Psoas muscle (tissue), 7 donors: ENCODE measurements at regions not wholly inside any gene's neighbourhood (a gene's known extent, or its start where the extent isn't known, plus 50 kb on each side); places are given as distances from the start of the nearest gene placed in this dataset.

Experiments used
- ATAC-seq, 4 donors: fragments of 200-7000 bp; cut with Tn5 transposase; one replicate each; pipeline ENCODE4 v1.9.1; 2020; ENCODE audit warnings: moderate library complexity in 3 of 4, mild to moderate bottlenecking in 2 of 4
- DNase-seq, 2 donors: peaks; one replicate each; pipeline ENCODE4 v3.0.0-alpha.2; 2020
- H3K27ac ChIP-seq: fragments of 200-600 bp; one replicate; pipeline ENCODE4 v1.8.0; 2022
- H3K27me3 ChIP-seq, 3 donors: fragments of 200-600 bp in 1 of 3; one replicate each; pipeline versions ENCODE4 v1.6.1 to v1.8.0; 2013 to 2022; ENCODE audit warnings: low read length in 2 of 3, mild to moderate bottlenecking in 2 of 3, moderate library complexity in 1 of 3; ENCODE audit not compliant: insufficient read depth in 3 of 3
- H3K36me3 ChIP-seq, 2 donors: fragments of 200-600 bp in 1 of 2; one replicate each; pipeline versions ENCODE4 v1.6.1 to v1.8.0; 2013 to 2022; ENCODE audit warnings: low read depth in 1 of 2, mild to moderate bottlenecking in 1 of 2, moderate library complexity in 1 of 2; ENCODE audit not compliant: insufficient read depth in 1 of 2
- H3K4me1 ChIP-seq: fragments of 200-600 bp; one replicate; pipeline ENCODE4 v1.8.0; 2022
- H3K4me3 ChIP-seq: fragments of 200-600 bp; one replicate; pipeline ENCODE4 v1.8.0; 2022; ENCODE audit warnings: mild to moderate bottlenecking
- H3K9me3 ChIP-seq: fragments of 200-600 bp; one replicate; pipeline ENCODE4 v1.8.0; 2022
- CTCF ChIP-seq: fragments of 200-600 bp; IDR thresholded peaks from one replicate; pipeline ENCODE4 v1.8.0; 2022; ENCODE audit warnings: antibody characterized with exemption
- WGBS, 3 donors: extraction: QIAGEN DNeasy Blood & Tissue Kit; methylation state at CpG; one replicate each; pipeline versions ENCODE4 v1.1.6 to v1.1.7; 2013; 5-methylcytosine and 5-hydroxymethylcytosine counted together
- intact Hi-C, 2 donors: fragments of 100-400 bp; cut with DNase I; formaldehyde crosslinking; loops; one replicate each; pipeline versions ENCODE4 v1.11.0 to v1.14.2; 2022
- donor health status: healthy with polysubstance abuse.
- donor health status: DM: no; HTN: no; CAD: no; lungs with moderate emphysema.
- donor health status: Bipolar disorder and iron deficiency.
- donor health status: healthy.
- donor health status: DM: yes; HTN: yes; CAD: no.
- donor health status: DM: no; HTN: no; CAD: no.
- donor health status: DM: yes; HTN: yes; CAD: no.

GRCh38 chr11:31926816-31927528 is 115.8 kb upstream of the PAX6 start:
- Histone ChIP-seq H3K27ac (no peak overlapping the region), H3K36me3 (no peaks in the 10 kb centered on the region), H3K4me1 (no peaks in the 10 kb centered on the region), H3K4me3 (no peak overlapping the region), H3K27me3 (no peaks in the 10 kb centered on the region), H3K9me3 (no peaks in the 10 kb centered on the region)
- 43 to 64% (median 61%) methylated on average over 3 of the region's 3 CpGs for WGBS, 3 donors
- DNase-seq: no peak
- intact Hi-C loops: no loop called here
- ATAC-seq: no peak
- no peak for TF ChIP-seq CTCF

- DNase-seq: no peak
- WGBS, 3 donors: 77 to 84% (median 77%) methylated on average over 4 of the region's 4 CpGs
- Histone ChIP-seq H3K27ac (no peak overlapping the region), H3K36me3 (no peaks in the 10 kb centered on the region), H3K9me3 (no peaks in the 10 kb centered on the region), H3K27me3 (peaks cover 0 to 6% (median 0%) of the 10 kb centered on the region in 3 donors), H3K4me3 (no peak overlapping the region), H3K4me1 (no peaks in the 10 kb centered on the region)
- no peak for TF ChIP-seq CTCF
- intact Hi-C loops: no loop called here
- ATAC-seq: no peak
Observed at GRCh38 chr11:31926106-31926505, 115.0 kb upstream of the PAX6 start.

GRCh38 chr11:31922450-31922849 is 111.3 kb upstream of the PAX6 start:
- no peak overlapping the region for H3K27ac ChIP-seq
- no peaks in the 10 kb centered on the region for H3K9me3 ChIP-seq
- no peak overlapping the region for H3K4me3 ChIP-seq
- intact Hi-C loops: no loop called here
- 58 to 66% (median 62%) methylated on average over 3 of the region's 3 CpGs for WGBS, 3 donors
- no peaks in the 10 kb centered on the region for H3K36me3 ChIP-seq
- H3K4me1 ChIP-seq: no peaks in the 10 kb centered on the region
- no peak for ATAC-seq
- no peak for DNase-seq
- H3K27me3 ChIP-seq: peaks cover 0 to 6% (median 0%) of the 10 kb centered on the region in 3 donors
- TF ChIP-seq CTCF: no peak

GRCh38 chr11:31921081-31921480 is 110.0 kb upstream of the PAX6 start:
- no peak overlapping the region for H3K4me3 ChIP-seq
- H3K9me3 ChIP-seq: no peaks in the 10 kb centered on the region
- peaks cover 0 to 6% (median 0%) of the 10 kb centered on the region in 3 donors for H3K27me3 ChIP-seq
- intact Hi-C loops: no loop called here
- WGBS, 3 donors: 62 to 82% (median 66%) methylated on average over 4 of the region's 4 CpGs
- no peak for TF ChIP-seq CTCF
- H3K4me1 ChIP-seq: no peaks in the 10 kb centered on the region
- ATAC-seq: no peak
- H3K36me3 ChIP-seq: no peaks in the 10 kb centered on the region
- H3K27ac ChIP-seq: no peak overlapping the region
- DNase-seq: no peak

GRCh38 chr11:31919175-31919574 is 108.1 kb upstream of the PAX6 start:
- TF ChIP-seq CTCF: no peak
- no peaks in the 10 kb centered on the region for H3K4me1 ChIP-seq
- H3K27ac ChIP-seq: no peak overlapping the region
- peaks cover 0 to 6% (median 2%) of the 10 kb centered on the region in 3 donors for H3K27me3 ChIP-seq
- no peaks in the 10 kb centered on the region for H3K36me3 ChIP-seq
- 75 to 79% (median 75%) methylated on average over 5 of the region's 5 CpGs for WGBS, 3 donors
- ATAC-seq: no peak
- intact Hi-C loops: no loop called here
- DNase-seq: no peak
- H3K9me3 ChIP-seq: no peaks in the 10 kb centered on the region
- H3K4me3 ChIP-seq: no peak overlapping the region
